Stromal cell of bone marrow (primary cell): ENCODE measurements at regions not wholly inside any gene's neighbourhood (a gene's known extent, or its start where the extent isn't known, plus 50 kb on each side); places are given as distances from the start of the nearest gene placed in this dataset.

Experiments
- DNase-seq: peaks from one replicate; pipeline ENCODE4 v3.0.0-alpha.2; 2012; ENCODE audit warnings: low read depth

DNA sequence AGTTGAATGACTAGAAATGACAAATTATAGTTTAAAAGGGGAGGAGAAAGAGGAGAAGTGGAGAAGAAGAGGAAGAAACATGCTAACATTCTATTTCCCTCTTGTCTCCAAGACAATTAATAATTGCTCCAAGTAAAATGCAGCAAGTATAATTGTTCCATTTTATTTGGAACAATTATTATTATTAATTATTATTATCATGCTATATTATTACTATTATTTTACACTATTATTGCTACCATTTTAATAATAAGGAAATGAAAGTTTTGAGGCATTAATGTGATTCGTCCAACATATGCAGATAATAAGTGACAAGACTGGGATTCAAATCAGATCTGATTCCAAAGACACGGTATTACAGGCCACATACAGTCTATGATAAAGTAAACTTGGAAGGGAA, 293.6 kb upstream of the ZC3H12C start:
- DNase-seq: no peak

DNA sequence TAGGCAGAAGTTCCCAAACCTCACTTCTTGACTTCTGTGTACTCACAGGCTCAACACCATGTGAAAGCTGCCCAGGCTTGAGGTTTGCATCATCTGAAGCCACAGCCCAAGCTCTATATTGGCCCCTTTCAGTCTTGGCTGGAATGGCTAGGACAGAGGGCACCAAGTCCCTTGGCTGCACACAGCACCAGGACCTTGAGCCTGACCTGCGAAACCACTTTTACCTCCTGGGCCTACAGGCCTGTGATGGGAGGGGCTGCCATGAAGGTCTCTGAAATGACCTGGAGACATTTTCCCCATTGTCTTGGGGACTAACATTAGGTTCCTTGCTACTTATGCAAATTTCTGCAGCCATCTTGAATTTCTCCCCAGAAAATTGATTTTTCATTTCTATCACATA, 288.3 kb upstream of the ZC3H12C start:
- DNase-seq: no peak

- no peak for DNase-seq
These were observed 287.0 kb upstream of the ZC3H12C start for GRCh38 chr11:109806205-109806604.

DNA sequence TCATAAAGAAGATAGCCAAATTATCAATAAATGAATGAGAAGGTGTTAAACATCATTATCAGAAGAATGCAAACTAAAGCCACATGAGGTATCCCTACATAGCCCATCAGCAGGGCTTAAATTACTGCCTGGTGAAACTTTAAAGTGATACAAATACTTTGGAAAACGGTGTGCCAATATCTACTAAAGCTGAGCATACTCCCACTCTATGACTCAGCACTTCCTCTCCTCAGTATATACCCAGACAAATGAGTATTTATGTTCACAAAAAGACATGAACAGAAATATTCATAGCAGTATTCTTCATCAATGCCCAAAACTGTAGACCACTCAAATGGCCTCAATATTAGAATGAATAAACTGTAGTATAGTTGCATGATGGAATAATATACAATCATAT, 284.6 kb upstream of the ZC3H12C start:
- DNase-seq: peak; percentile 26

- no peak for DNase-seq
These were observed 278.4 kb upstream of the ZC3H12C start for GRCh38 chr11:109814824-109815223.

DNA sequence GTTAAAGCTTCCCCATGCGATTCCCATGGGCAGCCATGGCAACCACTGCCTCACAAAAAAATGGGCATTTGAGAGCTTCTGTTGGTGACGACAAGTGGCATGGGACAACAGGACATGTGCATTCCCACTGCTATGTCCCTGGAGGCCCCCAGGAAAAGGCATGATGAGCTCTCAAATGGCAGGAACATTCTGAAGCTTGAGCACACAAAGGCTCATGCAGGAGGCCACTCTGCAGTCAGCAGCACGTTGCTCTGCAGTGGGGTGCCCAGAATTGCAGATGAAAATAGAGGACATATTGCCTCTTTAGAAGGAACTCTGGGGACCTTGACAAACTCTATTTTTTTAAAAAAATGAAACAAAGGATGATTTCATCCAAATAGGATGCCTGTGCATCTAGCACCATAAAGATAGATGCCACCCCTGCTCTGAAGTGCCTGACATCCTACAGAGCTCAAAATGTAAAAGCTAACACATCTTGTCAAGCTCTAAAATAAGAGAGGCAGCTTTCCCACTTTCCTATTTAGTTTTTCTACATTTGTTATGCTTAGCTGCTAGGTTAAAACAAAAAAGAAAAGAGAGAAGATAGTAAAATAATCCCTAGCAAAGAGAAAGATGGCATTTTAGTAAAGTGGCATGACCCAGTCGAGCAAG, 277.6 kb upstream of the ZC3H12C start:
- no peak for DNase-seq

DNA sequence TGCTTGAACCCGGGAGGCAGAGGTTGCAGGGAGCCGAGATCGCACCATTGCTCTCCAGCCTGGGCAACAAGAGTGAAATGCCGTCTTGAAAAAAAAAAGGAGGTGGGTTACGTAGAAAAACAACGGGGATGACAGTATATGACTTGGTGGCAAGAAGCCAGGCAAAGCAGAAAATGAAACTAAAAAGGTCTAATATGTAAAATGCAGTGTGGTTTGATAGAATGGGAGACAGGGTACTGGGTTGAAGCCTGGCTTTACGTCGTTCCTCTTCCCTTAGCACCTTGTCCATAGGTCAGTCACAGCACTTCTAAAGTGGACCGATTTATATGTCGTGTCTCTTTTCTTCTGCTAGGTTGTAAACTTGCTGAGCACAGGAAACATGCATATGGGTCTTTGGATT, 274.9 kb upstream of the ZC3H12C start:
- DNase-seq: no peak

GRCh38 chr11:109819410-109819809, 273.8 kb upstream of the ZC3H12C start:
- DNase-seq: no peak

- no peak for DNase-seq
These were observed 271.7 kb upstream of the ZC3H12C start for GRCh38 chr11:109821511-109821910.

GRCh38 chr11:109822436-109823102, 270.6 kb upstream of the ZC3H12C start:
- no peak for DNase-seq

- no peak for DNase-seq
These were observed 264.8 kb upstream of the ZC3H12C start for GRCh38 chr11:109828387-109828786.

DNA sequence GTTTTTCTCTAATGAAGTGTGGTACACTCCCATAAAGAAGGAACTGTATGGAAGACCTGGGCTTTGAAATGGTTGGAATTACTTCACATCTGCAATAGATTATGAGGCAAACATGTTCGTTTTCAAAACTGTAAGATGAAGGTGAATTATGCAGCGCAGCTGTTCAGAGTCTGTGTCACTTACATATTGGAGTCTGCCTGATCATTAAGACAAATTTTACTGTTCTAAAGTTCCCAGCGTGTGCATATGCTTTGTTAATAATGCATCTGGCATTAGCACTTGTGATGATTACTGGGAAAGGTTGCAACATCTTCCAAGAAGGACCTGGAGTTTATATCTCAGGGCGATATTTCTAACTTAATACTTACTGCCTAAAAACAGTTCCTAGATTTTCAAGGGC, 255.2 kb upstream of the ZC3H12C start:
- DNase-seq: no peak

DNA sequence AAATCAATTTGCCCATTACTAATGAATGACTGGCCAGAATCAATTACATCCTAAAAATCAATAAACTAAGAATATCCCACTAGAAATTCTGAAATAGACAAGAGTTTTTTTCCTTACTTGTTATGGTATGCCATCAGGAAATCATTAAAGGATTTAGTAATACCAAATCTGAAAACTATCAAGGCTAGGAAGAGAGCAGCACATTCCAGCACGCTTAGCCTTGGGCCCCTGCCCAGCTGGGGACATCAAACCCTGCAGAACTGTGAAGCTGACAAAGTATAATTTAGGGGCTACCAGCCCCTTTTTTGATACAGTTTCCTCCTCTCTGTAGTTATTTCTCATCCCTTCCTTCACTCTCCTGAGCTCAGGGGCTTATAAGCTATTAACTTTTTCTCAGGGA, 247.8 kb upstream of the ZC3H12C start:
- no peak for DNase-seq

GRCh38 chr11:109847621-109848020, 245.6 kb upstream of the ZC3H12C start:
- DNase-seq: no peak

DNA sequence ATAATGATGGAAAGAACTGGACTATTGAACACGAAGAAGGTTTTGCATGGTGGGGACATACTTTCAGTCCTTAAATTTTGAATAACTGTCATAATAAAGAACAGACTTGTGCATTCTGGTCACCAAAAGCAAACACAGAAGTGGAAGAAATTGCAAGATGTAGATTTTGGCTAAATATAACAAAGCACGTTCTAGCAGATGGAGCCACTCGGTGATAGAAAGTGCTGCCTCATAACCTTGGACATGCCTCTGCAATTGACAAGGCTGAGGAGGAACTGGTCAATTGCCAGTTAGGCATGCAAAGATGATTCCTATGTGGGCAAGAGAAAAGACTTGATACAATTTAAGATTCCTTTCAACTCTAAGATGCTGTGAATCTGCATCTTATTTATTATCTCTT, 244.1 kb upstream of the ZC3H12C start:
- DNase-seq: no peak

- no peak for DNase-seq
These were observed 243.2 kb upstream of the ZC3H12C start for GRCh38 chr11:109849946-109850345.

- DNase-seq: peak; percentile 18
These were observed 241.3 kb upstream of the ZC3H12C start for GRCh38 chr11:109851780-109852390.

GRCh38 chr11:109853156-109853776, 239.9 kb upstream of the ZC3H12C start:
- DNase-seq: peak; percentile 55

- no peak for DNase-seq
These were observed 238.5 kb upstream of the ZC3H12C start for GRCh38 chr11:109854731-109855130.

- no peak for DNase-seq
These were observed 236.3 kb upstream of the ZC3H12C start for GRCh38 chr11:109856928-109857327.

- no peak for DNase-seq
These were observed 235.6 kb upstream of the ZC3H12C start for GRCh38 chr11:109857637-109858036.

GRCh38 chr11:109858152-109858551, 235.0 kb upstream of the ZC3H12C start:
- no peak for DNase-seq

DNA sequence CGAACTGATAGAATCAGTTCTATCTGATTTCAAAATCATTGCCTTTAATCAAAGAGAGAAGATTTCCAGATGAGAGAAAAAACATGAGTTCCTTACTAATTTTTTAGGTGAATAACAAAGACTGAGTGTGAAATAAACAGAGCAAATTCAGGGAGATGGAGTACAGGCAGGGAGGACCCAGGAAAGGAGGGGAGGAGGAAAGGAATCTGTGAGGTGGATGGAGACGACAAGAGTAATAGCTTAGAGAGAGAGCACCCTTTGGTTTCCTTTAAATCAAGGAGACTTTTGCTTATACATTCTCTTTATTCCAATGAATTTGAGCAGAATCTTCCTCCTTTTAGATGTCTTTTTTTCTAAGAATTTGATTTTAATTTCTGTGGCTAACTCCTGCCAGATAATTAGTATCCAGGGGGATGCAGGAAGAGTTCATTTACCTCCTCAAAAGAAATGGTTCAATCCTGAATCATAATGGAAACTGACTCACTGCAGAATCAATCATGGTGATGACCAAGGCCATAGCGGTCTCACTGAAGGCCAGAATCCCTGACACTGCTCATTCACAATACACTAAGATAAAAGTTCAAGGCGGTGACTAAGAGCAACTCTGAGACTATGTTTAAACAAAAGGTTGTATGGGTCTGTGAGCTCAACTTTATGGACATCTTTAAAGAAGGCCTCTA, 234.0 kb upstream of the ZC3H12C start:
- DNase-seq: peak; percentile 62
